GM19467 (cell line): ENCODE measurements at regions not wholly inside any gene's neighbourhood (a gene's known extent, or its start where the extent isn't known, plus 50 kb on each side); places are given as distances from the start of the nearest gene placed in this dataset.
"Not testable (repeated sequence)": the region's sequence is repeated elsewhere in the genome, so short reads cannot be mapped to it uniquely, and the experiment has no call there.

ENCODE experiments used
- ATAC-seq: cut with Tn5 transposase; IDR thresholded peaks from one replicate; pipeline ENCODE4 v1.9.1; 2021; ENCODE audit warnings: mild to moderate bottlenecking, moderate library complexity; ENCODE audit not compliant: unreplicated experiment

GRCh38 chr4:19016550-19016949 is 995.0 kb upstream of the LCORL start:
- ATAC-seq, result not testable (repeated sequence)

- no peak for ATAC-seq
Observed at GRCh38 chr4:19014594-19014993, 993.0 kb upstream of the LCORL start.

GRCh38 chr4:19010761-19011160 is 989.2 kb upstream of the LCORL start:
- no peak for ATAC-seq

- no peak for ATAC-seq
Observed at GRCh38 chr4:19009881-19010280, 988.3 kb upstream of the LCORL start.

- no peak for ATAC-seq
Observed at GRCh38 chr4:19005211-19005610, 983.7 kb upstream of the LCORL start.

GRCh38 chr4:19002170-19002569 is 980.6 kb upstream of the LCORL start:
- no peak for ATAC-seq

GRCh38 chr4:18999595-18999994 is 978.0 kb upstream of the LCORL start:
- ATAC-seq, result no peak

GRCh38 chr4:18981234-18981615 is 959.7 kb upstream of the LCORL start:
- ATAC-seq, result no peak

- ATAC-seq, result peak; percentile 64
Observed at GRCh38 chr4:18980516-18981233, 959.1 kb upstream of the LCORL start.

GRCh38 chr4:18976884-18977283 is 955.3 kb upstream of the LCORL start:
- ATAC-seq, result no peak

- ATAC-seq, result no peak
Observed at GRCh38 chr4:18975916-18976808, 954.6 kb upstream of the LCORL start.

GRCh38 chr4:18973296-18973695 is 951.7 kb upstream of the LCORL start:
- ATAC-seq, result no peak

GRCh38 chr4:18961879-18962278 is 940.3 kb upstream of the LCORL start:
- ATAC-seq, result no peak

- ATAC-seq, result no peak
Observed at GRCh38 chr4:18961266-18961665, 939.7 kb upstream of the LCORL start.

- no peak for ATAC-seq
Observed at GRCh38 chr4:18957716-18958115, 936.2 kb upstream of the LCORL start.

- no peak for ATAC-seq
Observed at GRCh38 chr4:18954538-18954937, 933.0 kb upstream of the LCORL start.

GRCh38 chr4:18953613-18954012 is 932.1 kb upstream of the LCORL start:
- ATAC-seq, result no peak

GRCh38 chr4:18945464-18945863 is 923.9 kb upstream of the LCORL start:
- ATAC-seq, result no peak

- no peak for ATAC-seq
Observed at GRCh38 chr4:18942874-18943273, 921.3 kb upstream of the LCORL start.

- no peak for ATAC-seq
Observed at GRCh38 chr4:18938343-18939099, 917.0 kb upstream of the LCORL start.

- no peak for ATAC-seq
Observed at GRCh38 chr4:18937746-18938145, 916.2 kb upstream of the LCORL start.
